ENCODE measurements at regions not wholly inside any gene's neighbourhood (a gene's known extent, or its start where the extent isn't known, plus 50 kb on each side); places are given as distances from the start of the nearest gene placed in this dataset.
A peak's percentile ranks its signal among the peaks of the same experiment; 100 is the strongest.

DNA sequence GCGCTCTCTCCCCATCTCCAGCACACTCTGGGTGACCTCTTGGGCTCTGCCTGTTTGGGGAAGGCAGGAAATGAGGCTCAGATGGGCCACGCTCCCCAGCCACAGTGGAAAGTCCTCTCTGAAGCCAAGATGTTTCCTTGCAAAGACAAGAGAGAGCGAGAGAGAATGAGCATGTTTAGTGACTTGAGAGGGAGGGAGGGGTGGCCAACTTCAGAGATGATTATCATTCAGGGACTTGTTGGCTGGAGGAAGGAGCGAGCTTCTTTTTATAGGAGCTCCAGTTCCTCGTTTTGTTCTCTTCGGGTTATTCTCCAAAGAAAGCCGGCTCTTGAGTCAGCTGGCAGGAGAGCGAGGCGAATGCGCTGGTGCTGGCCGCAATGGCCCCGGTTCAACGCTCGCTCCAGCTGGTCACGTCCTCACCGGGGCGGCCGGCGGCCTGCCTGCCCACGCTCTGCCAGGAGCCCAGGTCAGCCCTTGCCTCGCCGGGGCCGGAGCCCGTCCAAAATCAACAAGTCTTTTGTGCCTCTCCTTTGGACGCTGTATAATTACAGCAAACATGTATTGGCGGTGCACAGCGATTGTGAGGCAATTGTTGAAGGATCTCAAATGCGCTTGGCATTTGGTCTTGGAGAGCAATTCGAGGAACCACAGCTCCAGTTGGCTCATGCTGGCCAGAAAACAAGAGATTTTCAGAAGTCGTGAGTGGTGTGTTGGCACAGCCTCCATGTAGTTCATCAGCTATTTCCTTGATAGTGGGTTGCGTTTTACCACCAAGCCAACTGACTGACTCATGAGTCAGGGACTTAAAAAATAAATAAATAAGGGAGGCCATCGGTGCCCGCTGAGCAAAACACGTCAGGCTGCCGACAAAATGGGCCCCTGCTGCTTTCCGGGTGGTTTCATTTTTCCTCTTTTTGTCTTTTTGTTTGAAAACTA, 288.6 kb downstream of the UACA start:
- peak; percentile 65 for DNase-seq (ENCODE audit: low read depth)

DNA sequence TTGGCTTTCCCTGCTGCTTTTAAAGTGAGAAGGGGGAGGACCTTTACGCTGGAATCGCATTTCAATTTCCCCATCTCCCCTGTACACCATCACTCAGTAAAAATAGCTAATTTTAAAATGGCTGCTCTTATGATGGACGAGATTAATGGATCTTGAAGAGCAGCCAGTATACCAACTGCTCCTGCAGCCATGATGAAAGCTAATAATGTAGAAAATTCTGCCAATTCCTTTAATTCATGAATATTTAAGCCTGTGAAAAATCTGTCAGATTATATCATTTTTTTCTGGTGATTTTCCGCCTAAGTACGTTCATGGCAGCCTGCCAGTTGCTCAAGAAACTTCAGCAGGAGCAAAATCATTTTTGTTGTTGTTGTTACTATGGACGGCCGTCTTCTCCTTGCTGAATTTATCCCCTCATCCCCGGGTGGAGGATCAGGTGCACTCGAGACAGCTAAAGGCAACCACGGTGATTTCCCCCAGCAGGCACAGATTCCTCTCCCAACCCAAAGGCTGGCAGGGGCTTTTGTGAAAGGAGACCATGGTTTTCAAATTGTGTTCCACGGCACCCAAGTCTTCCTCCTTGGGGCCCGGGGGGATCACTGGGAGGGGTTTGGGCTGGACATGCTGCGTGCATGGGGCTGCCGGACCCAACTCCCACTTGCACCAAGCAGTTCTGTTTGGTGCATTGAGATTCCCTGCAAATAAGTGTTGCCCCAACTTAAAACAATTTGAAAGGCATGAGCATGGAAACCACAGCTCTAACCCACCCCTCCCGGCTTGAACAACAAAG, 289.6 kb downstream of the UACA start:
- DNase-seq (ENCODE audit: low read depth) = no peak

DNA sequence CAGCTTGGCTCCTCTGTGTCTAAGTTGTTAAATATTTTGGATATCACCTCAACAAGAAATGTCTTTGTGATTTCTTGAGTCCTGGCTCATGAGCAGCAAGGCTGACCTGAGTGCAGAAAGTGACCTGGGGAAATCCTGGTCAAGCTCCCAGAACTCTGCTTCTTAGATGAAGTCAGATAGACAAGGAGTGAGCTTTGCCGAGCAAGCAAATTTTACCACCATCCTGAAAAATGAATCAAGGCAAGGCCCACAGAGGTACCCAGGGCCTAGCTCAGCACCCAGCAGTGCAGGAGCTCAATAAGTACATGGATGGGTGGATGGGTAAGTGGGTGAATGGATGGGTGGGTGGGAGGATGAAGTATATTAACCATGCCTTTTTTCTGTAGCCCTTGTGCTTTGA, 291.8 kb downstream of the UACA start:
- no peak for DNase-seq (ENCODE audit: low read depth)

DNA sequence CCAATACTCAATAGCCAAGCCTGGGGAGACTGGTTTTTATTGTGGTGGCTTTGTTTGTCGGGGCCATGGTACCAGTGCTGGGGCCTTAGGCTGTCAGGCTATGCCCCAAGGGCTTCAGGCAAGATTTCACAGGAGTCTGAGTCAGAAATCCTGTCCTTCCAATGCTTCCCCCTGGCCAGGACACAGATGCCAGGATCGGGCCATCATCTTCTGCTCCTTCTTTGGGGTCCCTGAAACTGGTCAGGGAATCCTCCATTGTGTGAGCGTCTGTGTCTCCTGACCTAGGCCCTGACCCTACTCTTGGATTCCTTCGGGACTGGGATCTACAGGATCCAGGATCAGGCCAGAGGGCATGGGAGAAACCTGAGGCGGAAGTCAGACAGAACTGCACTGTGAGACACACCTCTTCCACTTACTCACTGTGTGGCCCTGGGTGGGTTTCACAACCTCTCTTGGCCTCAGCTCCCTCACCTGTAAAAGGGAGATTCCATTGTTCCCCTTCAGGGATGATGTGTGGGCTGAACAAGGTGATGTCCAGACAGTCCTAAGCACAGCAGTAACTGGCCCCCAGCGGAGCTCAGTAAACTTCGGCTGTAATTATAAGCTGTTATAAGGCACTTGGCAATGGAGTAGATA, 292.7 kb downstream of the UACA start:
- no peak for DNase-seq (ENCODE audit: low read depth)

DNA sequence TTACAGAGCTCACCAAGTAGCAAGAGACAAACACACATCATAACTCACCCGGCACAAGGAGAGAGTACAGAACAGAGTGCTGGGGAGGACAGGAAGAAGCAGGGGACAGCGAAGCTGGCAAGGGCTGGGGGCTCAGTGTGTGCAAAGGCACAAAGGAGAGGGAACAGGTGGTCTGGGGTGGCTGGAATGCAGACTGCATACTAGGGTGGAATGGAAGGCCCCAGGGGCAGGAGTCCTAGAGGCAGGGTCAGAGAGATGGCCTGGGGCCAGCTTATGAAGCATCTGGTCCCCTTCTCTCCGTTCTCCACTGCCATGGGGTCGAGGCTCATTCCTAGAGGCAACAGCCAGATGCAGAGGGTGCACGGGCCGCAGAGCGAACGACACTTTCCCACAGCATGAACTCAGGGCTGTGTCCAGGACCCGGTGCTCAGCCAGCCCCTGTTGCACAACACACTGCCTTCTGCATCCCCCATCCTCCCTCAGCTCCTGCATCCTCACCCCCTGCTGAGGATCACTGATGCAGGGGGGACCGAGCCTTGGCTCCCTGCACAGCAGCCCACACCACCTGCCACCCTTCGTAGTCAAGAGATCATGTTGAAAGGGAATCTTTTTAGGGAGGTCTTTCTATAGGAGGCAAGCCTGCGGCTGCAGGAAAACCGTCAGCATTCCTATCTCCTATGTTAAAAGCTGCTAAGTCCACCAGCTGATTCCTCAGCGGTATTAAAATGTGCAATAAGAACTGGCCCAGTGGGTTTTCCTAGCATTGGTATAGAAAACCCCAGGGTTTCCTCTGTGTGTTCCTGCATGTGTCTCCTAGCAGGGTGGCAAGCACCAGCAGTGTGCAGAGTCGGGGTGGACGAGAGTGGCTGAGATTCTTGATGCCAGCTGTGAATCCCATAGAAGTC, 293.5 kb downstream of the UACA start:
- DNase-seq (ENCODE audit: low read depth) = no peak

DNA sequence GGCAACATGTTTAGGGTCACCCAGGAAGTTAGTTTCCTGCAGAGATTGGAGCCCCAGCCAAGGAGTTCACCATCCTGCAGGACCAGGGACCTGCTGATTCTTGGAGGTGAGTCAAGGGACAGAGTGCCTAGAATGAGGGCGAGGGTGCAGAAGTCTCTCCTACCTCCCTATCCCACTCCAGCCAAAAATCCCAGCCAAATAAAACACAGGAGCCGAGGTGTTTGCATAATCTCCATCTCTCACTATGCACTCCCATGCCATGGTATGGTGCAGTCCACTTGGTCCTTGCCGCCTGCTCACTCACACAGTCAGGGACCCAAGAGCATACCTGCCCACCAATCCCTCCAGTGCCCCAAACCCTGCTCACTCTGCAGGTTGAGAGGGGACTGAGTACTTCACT, 294.2 kb downstream of the UACA start:
- no peak for DNase-seq (ENCODE audit: low read depth)

DNA sequence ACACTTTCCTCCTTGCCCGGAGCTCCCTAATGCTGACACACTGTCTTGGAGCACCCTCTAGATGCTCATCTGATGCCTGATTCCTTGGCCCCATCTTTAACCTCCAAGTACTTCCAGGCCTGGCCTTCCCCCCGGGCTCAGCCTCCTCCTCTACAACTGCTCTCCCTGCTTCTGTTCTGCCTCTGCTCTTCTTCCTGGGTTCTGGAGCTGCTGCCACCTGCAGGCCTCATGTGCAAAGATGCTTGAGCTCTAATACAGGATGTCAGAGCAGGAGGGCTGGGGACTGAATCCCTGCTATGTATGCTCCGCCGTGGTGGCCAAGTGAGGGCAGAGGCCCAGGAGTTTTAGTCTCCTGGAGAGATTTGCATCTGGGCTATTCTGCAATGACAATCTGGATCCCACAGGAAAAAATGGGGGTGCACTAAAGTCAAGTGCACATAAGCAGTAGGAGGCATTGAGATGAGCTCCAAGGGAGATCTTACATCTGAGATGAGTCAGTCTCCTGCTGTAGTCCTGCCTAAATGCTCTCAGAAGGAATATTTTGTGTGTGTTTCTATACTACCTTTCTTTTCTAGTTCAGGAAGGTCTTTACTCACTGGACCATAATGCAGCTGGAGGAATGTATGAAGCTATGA, 296.3 kb downstream of the UACA start:
- DNase-seq (ENCODE audit: low read depth) = peak; percentile 49

DNA sequence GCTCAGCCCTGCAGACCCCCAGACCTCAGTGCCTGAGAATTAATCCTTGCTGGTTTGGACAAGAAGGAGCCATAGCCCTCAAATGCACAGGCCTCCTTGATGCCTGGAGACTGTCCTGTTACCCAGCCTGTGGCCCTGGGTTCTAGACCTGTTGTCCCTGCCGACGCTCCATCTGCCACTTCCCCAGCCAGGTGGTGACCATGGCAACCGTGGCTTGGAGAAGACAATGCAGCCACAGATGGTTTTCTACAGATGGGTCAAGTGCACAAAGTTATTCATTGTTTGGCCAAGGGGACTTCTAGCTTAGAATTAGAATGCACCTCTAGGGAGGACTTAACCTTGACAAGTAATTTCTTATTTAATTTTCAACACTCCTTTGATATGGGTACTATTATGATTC, 297.1 kb downstream of the UACA start:
- no peak for DNase-seq (ENCODE audit: low read depth)

DNA sequence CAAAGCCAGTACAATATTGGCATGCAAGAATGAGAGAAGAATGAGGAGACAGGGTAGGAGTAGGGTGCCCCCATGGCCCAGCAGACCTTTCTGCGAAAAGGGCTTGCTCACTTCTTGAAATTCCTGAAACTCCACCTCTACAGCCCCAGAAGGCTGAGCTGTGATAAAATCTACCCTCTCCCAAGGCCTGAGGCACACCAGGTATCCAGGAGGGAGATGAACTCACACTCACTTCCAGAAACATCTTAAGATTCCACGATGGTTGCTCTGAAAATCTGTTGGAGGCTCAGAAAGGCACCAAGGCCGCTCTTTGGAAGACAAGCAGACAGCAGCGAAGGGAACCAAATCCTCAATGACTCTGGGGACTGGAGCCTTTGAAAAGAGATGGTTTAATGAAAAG, 297.5 kb downstream of the UACA start:
- no peak for DNase-seq (ENCODE audit: low read depth)

DNA sequence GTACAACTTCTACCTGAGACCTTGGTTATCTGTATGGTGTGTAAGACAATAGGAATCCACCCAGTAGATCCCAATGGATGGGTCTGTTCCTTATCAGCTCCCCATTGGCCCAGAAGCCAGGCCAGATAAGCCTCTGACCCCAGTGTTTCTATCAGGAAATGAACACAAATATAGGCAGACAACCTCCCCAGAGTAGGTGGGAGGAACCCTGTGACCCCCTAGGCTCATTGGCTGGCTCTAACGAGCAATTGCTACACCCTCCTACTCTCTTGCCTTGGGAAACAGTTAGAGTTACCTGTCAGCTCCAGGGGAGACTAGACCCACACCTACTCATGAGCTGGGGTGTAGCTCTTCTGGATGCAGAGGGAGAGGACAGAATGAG, 299.9 kb downstream of the UACA start:
- no peak for DNase-seq (ENCODE audit: low read depth)

DNA sequence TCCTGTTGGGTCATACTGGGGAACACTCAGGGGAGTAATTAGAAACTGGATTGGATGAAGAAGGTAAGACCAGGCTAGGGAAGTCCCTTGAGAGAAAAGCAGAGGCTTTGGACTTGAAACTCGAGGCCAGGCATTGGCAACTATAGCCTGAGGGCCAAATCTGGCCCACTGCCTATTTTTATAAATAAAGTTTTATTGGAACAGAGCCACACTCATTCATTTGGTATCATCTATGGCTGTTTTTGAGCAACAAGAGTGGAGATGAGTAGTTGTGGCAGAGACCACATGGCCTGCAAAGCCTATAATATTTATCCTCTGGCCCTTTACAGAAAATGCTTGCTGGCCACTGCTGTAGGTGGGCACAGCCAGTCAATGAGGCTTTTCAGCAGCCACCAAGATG, 301.4 kb downstream of the UACA start:
- DNase-seq (ENCODE audit: low read depth) = no peak

DNA sequence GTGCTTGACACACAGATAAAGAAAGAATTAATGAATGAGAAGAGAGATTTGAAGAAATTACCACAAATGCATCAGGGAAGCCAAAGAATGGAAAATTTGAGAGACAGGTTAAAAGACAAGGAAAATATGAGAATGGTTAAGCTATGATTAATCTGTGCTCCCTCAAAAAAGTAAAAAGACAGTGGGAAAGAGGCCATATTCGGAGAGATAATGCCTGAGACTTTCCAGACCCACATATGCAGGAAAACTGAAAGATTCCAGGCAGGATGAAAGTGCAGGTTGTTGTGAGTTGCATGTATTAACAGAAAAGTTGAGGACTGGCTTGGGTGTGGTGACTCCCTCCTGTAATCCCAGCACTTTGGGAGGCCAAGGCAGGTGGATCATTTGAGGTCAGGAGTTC, 302.3 kb downstream of the UACA start:
- DNase-seq (ENCODE audit: low read depth) = no peak

DNA sequence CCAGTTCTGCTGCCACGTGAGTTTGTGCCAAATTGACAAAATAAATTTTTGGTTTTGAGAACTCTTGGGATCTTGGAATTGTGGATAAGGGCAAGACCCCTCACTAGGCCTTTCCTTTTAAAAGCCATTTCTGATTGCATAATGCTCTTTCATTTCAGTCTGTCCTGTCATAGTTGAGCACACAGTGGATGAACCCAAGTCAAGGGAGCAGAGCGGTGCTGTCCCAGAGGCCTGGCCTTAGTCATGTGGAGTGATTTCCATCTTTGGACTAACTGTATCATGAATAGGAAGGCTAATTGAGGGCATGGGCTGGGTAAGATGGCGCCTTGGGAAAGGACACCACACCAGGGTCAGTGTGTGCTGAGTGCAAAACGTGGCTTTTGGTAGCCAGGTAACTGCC, 304.0 kb downstream of the UACA start:
- DNase-seq (ENCODE audit: low read depth) = peak; percentile 10

DNA sequence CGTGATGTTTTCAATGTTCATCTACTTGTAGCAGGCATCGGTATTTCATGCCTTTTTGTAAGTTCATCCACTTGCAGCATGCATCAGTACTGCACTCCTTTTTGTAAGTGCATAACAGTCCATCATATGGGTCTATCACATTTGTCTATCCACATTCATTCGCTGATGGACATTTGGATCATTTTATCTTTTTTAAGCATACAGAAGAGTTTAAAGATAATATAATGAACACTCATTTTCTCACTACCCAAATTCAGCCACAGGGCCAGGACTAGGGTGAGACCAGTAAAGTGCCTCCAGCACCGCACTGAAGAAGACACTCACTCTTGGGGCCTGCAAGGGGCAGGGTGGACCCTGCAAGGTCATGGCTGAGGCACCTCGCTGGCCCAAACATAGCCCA, 309.6 kb downstream of the UACA start:
- DNase-seq (ENCODE audit: low read depth) = no peak

DNA sequence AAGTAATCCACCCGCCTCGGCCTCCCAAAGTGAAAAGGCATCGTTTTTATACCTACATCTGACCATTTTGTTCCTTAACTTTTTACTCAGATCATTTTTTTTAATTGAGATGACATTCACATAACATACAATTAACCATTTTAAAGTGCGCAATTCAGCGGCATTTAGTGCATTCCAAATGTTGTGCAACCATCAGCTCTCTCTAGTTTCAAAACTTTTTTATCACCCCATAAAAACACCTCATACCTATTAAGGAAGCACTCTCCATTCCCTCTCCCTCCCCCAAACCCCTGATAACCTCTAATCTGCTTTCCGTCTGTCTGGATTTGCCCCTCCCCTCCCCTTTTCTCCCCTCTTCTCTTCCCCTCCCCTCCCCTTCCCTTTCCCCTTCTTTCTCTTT, 310.1 kb downstream of the UACA start:
- DNase-seq (ENCODE audit: low read depth) = no peak

DNA sequence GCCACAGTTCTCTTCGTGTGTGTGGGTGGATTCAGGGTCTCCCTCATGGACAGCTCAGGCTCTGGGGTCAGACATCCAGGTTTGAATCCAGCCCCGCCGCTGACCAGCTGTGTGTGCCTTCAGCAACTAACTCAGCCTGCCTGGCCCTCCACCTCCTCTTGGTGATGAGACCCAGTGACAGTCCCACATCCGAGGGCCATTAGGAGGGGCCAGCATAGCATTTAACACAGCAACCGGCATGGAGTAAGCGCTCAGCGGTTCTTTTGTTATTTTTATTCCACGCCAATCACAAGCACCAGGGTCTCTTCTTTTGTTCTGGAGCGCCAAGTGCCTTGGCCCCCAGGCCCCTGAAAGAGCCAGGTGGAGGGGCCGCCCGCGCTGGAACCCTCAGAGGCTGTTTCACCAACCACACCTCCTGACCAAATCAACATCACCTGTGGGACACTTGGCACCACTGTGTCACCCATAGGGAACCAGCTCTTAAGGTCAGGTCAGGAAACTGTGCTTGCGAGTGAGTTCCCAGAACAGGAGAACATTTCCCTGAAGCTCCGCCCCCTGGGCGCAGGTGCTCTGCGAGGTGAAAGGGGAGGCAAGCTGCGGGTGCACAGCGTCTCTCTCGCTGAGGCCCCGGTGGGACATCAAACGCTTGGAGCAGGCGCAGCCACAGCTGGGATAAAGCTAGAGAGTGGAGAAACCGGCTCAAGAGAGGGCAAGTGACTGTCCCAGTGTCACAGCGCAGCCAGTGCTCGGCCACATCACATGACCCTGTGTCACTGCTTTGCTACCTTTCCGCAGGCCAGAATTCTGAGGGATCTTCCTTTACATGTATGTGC, 311.3 kb downstream of the UACA start:
- DNase-seq (ENCODE audit: low read depth) = no peak

DNA sequence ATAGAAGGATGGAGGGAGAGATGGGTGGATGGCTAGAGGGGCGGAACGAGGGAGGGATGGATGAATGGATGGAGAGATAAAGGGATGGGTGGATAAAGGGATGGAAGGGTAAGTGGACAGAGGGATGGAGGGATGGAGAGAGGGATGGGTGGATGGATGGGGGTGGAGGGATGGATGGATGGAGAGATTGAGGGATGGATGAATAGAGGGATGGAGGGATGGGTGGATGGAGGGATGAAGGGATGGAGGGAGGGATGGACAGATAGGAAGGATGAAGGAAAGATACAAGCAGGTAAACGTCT, 313.3 kb downstream of the UACA start:
- DNase-seq (ENCODE audit: low read depth) = no peak

DNA sequence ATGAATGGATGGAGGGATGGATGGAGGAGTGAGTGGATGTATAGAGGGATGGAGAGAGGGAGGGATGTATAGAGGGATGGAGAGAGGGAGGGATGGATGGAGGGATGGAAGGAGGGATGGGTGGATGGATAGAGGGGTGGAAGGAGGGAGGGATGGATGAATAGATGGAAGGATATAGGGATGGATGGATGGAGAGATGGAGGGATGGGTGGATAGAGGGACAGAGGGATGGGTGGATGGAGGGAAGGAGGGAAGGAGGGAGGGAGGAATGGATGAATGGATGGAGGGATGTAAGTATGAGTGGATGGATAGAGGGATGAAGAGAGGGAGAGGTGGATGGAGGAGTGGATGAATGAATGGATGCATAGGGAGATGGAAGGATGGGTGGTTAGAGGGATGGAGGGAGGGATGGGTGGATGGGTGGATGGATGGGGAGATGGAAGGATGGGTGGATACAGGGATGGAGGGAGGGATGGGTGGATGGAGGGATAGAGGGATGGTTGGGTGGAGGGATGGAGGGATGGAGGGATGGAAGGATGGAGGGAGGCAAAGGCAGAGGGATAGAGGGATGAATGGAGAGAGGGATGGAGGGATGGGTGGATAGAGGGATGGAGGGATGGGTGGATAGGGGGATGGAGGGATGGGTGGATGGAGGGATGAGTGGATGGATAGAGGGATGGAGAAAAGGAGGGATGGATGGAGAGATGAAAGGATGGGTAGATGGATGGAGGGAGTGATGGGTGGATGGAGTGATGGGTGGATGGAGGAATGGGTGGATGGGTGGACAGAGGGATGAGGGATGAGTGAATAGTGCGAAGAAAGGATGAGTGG, 313.8 kb downstream of the UACA start:
- no peak for DNase-seq (ENCODE audit: low read depth)

DNA sequence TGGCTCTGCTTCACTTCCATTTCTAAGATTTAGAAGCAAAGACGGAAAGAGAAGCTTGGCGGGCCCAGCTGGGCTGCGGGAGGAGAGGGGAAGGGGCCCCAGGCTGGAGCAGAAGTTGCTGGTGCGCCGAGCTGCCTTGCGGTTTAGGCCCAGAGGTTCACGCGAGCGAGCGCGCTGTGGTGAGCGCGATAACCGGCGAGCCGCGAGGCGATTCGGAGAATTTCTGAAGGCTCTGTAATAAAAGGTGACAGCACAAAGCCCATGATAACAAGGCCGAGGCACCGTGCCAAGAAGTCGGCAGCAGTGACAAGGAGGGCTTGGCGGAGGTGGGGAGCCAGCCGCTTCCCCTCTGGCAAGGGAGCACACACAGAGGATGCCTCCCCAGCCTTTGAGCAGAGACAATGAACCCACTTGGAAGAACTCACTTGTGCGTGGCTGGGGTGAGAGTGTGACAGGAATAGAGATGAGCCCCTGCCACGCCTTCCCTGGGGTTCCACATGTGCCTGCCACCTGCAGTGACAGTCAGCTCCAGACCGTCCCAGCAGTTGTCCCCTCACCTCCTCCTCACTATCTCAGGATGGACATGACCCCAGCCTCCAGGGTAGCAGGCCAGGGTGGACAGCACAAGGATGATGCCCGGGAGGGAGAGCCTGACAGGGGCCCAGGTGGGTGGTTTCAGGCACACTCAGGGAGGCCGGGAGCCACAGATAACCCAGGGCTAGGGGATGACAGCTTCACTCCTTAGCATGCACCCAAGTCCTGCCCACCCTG, 315.2 kb downstream of the UACA start:
- no peak for DNase-seq (ENCODE audit: low read depth)

Measured in renal cortical epithelial cell (primary cell).